GM18502 (cell line): ENCODE measurements at regions not wholly inside any gene's neighbourhood (a gene's known extent, or its start where the extent isn't known, plus 50 kb on each side); places are given as distances from the start of the nearest gene placed in this dataset.

Source experiments
- ATAC-seq: cut with Tn5 transposase; IDR thresholded peaks from one replicate; pipeline ENCODE4 v1.9.1; 2021; ENCODE audit warnings: mild to moderate bottlenecking; ENCODE audit not compliant: unreplicated experiment, poor library complexity

DNA sequence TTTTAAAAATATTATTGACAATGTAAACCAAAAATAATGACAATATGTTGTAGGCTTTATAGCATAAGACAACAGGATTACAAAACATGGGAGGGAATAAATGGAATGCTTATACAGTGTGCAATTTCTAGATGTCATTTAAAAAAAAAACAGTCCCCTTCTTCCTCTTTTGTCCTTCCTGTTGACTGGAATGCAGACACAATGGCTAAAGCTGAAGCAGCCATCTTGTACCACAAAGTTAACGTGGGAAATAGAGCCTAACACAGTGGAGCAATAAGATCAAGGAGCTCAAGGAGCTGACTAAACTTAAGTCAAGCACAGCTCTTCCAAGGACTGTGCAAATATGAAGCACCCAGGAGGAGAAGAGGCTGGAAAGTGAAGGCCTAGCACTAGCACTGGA is 208.1 kb downstream of the ARHGAP12 start:
- ATAC-seq, result no peak

DNA sequence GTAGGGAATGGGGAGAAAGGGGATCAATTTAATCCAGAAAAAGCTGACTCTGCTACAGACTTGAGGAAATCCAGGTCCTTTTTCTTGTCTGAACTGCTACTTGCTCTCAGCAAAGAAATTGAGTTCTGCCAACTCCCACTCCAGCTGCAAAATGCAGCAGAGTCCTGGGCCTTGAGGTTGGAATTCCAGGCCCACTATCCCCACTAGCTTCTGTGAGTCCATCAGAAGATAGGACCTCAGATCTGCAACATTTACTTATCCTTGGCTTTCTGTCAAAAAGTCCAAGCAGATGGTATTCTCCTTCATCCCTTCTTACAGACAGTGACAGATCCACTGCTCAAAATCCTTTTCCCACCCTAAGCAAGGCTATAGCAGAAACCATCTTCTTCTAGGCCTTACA is 219.2 kb downstream of the ARHGAP12 start:
- no peak for ATAC-seq

DNA sequence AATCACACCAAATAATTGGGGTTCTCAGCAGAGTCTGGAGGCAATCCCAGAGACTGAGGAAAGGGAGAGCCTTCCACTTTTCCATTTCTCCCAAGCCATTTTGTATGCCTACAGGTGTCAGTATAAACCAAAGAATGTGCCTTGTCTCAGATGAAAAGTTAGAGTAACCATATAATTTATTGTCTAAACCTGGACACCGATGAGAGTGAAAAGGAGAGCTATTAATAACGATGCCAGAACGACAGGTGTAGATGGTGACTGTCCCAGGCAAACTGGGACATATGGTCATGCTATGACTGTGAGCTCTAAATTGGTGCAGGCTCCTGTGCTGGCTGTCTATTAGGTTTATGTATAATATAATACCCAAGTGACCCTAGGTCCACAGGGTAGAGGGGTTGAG is 219.6 kb downstream of the ARHGAP12 start:
- no peak for ATAC-seq

DNA sequence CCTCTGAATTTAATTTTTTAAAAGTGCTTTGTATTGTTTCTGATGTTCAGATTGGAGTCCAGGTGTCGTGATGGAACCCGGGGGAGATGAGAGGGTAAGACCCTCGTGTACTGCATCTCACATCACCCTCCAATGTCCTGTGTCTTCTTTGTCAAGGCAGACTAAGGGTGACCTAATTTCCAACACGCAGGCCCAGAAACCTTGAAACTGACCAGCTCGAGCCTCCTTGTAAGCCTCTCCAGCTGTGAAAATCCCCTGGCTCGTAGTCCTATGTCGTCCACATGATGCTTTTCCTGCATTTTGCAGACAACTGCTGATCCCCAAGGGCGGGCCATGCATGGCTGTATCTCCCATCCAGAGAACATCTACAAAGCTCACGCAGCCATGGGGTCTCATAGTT is 220.2 kb downstream of the ARHGAP12 start:
- no peak for ATAC-seq

DNA sequence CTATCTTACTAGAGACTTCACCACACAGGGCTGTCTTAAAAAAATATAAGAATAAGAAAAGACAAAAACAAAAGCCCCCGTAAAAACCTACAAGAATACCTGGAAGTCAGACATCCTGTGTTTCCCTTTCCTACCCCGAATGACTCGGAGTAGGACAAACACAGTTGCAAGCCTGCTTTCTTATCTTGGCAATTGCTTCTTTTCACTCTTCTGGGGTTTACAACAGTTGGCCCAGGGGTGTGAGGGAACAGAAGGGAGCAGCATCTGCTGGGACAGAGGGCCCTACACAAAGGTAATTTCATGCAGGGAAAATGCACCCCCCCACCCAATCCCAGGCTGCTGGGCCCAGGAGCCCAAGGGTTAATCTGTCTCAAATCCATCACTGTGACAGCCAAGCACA is 220.6 kb downstream of the ARHGAP12 start:
- peak; percentile 5 for ATAC-seq

DNA sequence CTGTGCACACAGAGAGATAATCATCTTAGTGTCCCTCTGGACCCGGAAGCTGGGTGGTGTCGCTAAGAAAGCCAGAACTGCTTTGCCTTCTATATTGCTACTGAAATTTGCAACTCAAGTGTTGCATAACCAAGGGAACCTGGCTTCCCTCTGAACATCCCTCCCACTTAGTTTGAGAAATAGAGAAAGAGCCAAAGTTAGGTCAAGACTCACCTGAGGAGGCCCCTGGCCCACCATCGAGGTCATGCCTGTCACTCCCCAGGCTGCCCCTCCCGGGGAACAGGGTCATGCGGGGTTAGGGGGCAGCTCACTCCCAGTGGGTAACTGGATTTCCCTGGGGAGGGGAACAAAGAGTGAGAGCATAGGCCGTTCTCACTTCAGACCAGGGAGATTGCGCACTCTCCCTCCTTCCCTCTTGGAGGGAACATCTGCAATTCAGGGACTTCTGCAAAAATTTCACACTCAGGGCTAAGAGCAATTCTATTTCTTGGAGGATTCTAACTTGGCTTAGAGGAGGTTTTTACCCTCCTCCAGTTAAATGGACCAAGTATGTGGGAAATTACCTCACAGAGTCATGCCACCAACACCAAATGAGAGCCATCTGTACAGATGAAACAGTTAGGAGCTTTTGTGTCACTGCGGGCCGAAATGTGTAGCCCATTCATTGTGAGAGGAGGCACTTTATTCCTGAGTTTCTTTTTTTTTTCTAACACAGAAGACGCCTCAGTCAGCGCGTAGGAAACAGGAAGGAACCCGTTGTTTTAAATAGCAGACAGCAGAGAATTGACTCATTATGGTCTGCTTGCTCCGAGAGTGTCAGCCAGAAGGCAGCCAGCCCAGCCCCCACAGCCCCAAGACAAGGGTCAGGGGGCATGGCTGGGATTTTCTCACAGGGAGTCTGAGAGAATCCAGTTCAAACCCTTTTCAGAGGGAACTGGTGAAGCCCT is 221.3 kb downstream of the ARHGAP12 start:
- ATAC-seq, result peak; percentile 93

DNA sequence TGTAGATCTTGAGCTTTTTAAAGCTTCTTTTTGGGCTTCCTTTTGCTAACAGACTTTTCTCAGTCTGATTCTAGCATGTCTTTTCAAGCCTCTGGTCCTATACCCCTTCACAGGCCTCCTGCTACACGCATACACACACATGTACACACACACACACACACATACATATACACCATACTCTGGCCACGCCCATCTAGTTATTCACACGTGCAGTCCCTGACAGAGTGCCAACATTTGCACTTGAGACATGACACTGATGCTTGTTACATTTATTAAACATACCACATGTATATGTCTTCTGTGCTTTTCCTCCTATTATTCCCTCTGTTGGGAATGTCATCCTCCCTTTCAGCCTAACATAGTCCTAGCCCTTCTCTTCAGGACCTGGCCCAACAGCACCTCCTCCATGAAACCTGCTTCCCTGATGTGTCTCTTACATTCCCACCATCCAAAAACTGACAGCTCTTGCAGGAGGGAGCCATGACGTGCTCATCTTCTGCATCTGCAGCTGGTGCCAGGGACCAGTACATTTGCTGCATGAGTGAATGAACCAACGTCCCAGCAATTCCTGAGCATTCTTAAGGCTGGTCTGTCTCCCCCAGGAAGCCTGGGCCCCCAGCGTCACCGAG is 222.1 kb downstream of the ARHGAP12 start:
- no peak for ATAC-seq

DNA sequence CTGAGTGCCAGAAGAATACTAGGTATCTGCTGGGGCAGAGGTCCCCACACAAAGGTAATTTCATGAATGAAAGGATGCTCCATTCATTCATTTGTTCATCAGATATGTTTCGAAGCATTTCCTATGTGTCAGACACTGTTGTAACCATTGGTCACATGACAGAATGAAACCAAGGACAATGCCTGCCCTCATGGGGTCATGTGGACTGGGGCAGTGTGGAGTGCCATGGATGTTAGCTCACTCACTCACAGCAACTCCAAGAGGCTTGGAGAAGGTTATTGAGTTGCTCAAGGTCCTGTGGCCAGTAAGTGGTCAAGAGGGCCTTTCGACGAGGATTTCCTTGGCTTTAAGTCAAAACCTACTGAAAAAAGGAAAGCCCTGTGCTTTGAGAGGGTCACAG is 223.5 kb downstream of the ARHGAP12 start:
- ATAC-seq, result no peak

DNA sequence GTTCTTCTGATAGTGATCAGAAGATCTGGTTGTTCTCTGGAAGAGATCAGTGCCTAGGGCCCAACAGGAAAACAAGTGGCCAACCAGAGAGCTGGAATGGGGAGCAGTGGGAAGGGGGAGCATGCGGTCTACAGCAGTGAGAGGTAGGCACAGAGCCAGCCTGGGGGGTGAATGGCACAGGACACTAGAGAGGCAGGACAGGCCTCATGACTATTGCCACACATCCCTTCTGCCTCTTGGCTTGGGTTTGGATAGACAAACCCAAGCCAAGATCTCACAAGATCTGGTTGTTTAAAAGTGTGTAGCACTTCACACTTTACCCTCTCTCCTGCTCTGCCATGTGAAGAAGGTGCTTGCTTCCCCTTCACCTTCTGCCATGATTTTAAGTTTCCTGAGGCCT is 224.4 kb downstream of the ARHGAP12 start:
- ATAC-seq, result no peak

DNA sequence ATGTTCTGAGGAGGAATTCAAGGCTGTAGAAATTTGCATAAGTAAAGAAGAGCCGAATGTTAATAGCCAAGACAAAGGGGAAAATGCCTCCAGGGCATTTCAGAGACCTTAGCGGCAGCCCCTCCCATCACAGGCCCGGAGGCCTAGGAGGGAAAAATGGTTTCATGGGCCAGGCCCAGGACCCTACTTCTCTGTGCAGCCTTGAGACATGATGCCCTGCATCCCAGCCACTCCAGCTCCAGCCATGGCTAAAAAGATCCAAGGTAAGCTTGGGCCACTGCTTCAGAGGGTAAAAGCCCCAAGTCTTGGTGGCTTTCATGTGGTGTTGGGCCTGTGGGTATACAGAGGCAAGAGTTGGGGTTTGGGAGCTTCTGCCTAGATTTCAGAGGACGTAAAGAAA is 225.7 kb downstream of the ARHGAP12 start:
- ATAC-seq, result no peak

DNA sequence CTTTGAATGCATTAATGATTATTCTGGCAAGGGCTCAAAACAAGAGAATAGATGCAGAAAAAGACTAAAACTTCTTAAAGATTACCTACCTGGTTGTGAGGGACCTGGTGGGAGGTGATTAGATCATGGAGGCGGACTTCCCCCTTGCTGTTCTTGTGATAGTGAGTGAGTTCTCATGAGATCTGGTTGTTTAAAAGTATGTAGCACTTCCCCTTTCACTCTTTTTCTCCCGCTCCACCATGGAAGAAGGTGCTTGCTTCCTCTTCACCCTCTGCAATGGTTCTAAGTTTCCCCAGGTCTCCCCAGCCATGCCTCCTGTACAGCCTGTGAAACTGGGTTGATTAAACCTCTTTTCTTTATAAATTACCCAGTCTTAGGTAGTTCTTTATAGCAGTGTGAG is 226.6 kb downstream of the ARHGAP12 start:
- ATAC-seq, result no peak

DNA sequence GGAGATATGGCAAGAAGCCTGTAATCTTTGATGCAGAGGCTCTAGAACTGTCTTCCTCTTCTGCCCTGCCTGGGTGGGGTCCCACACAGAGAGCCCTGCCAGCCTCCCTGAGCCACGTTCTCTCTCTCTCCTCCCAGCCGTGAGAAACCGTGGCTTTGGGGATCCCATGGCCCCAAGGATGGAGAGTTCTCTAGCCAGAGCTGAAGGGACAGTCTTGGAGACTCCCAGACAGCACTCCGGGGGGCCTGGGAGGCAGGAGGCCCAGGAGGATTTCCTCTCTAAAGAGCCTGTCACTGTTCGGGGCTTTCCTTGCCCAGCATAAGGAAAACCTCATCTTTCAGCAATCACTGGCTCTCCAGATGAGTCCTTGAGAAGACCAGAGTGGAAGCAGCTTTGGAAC is 227.1 kb downstream of the ARHGAP12 start:
- no peak for ATAC-seq

DNA sequence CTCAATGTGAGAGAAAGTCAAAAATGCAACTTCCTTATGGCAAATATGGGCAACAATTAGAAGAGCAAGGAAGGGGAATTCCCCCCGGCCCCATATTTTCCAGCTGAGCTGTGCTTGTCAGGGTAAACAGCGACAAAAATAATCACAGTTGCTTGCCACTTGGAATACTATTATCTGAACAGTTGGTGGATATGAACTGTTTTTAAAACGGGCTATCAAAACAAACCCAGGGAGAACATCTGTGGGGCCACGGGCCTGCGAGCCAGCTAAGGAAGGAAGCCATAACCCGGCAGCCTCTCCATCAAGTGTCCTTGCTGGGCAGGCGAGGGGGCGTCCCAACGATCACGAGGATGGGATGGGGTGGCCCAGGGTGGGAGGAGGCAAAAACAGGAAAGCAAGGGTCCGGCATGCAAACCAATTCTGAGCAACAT is 228.4 kb downstream of the ARHGAP12 start:
- ATAC-seq, result no peak

DNA sequence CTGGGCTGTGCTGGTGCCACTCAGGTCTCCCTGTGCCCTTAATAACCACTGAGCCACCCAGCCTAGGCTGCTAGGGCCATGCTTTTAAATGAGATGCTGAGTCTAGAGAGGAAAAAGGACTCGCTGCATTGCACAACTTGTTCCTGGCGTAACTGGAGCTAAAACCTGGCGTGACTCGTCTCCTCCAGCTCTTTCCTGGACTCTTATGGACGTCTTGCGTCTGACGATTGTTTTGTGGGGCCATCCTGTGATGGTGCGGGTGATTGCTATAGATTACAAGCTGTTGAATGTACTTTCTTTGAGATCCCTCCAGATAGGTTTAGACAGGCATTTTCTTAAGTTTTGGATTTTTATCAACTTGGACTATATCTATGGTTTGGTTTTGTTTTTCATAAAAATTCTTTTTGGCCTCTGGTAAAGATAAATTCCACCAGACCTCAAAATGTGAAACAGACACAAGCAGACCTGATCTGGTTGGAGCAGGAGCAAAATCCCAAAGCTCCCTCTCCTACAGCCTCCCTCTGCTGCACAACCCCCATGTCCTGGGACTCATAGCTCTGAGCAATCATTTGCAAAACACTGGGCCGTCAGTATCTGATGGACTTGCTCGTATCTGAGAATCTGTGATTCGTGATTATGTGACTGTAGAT is 230.3 kb downstream of the ARHGAP12 start:
- no peak for ATAC-seq

DNA sequence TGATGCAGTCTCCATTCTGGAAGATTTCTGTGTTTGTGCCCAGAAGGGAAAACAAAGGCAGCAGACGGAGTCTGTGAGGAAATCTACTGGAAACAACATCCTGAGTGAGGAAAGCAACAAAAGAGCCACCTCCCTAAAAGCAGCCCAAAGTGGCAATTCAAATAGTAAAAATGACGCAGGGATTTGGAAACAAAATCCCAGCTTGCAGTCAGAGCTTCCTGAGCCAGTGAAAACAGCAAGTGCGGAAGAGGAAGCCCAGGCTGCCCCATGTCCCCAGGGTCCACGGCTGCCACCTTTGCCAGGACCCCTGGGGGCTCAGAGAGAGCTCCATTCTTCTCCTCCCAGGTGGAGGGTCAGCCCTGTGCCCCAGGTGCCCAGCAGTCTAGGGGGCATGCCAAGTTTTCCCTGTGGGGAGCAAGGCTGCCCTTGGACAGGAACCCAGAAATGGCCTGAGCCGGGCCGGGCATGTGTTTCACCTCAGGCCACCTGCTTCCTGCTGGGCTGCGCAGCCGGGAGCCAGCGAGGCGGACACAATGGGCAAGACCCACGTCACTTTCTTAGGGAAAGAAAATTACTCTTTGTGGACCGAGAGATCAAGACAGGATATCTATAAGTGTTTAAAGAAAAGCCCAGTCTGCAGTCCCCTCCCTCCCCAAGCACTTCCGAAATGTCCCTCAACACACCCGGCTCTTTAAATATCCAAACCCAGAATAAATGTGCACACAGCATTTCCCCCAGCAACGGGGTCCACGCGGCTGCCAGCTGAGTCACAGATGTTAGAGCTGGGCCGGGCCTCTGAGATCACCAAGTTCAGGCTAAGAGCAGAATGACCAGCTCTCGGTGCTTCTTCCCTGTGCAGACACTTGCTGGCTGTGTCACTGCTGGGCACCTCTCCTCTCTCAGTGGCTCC is 231.1 kb downstream of the ARHGAP12 start:
- ATAC-seq, result no peak

DNA sequence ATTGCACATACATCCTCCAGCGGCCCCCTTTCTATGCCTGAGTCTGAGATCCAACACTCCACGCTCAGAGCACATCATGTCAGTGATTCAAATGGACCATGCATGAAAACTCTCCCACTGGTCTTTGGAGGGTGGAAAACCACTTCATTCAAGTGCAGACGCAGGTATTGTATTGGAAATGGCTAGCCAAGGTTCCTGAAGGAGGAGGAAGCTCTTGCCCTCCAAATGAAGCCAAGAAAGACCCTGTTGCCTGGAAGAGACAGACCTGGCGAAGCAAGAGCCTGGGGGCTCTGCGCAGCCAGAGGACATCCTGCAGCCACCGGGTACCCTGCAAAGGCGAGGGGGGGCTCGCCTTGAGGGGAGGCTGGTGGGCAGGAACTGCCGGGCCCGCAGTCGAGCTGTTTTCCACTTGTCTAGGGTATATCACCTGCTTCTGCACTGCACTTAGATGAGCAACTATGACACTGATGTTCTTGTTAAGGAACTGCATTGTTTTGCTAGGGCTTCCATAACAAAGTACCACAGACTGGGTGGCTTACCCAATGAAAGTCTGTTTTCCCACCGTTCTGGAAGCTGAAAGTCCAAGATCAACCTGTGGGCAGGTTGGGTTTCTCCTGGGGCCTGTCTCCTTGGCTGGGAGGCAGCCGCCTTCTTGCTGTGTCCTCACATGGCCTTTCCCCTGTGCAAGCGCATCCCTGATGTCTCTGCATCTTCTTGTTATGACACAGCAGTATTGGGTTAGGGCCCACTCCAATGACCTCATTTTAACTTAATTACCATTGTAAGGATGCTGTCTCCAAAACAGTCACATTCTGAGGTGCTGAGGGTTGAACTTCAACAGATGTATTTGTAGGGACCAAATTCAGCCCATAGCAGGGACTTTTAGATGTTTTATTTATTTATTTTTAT is 233.4 kb downstream of the ARHGAP12 start:
- ATAC-seq, result no peak

DNA sequence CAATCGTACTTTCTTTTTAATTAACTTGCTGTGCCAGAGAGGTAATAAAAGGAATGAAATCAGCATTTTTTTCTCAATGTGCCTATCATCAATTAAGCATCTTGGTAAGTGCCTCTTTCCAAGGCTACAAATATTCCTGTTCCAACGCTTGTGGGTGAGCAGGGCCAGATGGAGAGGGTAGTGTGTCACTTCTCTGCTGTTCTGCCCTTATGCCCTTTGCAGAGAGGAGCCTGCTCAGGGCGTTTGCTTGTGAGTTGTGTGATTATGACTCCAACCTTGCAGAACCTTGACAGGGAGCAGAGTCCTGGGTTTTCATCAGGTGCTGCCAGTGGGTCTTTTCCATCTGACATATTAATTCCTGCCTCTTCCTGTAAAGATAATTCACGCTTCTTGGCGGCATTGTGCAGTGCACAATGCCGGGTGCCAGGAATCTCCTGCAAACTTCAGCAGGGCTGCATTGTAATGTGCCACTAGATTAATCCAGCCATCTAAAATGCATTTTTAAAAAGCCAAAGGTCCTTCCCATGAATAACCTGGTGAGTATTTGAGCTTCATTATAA is 234.4 kb downstream of the ARHGAP12 start:
- ATAC-seq, result no peak

DNA sequence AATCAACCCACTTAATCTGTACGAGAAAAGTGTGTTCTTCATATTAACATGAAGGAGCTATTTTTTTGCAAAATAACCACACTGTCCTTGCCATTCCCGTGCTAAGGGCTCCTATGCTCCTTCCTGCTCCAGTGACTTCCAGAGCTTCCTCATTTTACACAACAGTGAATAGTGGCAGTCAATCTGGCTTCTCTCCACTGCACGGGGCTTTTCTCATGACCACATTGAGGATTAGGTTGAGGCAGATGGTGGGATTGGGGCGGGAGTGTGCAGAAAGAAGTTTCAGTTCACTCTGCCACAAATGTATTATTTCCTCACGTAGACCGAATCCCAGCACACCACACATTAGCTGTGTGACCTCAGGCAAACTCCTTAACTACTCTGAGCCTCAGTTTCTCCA is 235.1 kb downstream of the ARHGAP12 start:
- ATAC-seq, result no peak

DNA sequence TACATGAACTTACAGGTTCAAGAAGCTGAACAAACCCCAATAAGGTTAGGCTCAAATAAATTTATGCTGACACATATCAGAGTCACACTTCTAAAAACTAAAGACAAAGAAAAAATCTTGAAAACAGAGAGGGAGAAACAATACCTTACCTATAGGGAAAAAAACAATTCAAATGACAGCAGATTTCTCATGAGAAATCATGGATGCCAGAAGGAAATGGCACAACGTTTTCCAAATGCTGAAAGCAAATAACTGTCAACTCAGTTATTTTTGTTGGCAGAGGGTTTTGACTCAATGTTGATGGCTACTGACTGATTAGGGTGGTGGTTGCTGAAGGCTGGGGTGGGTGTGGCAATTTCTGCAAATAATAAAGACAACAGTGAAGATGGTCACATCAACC is 239.4 kb downstream of the ARHGAP12 start:
- no peak for ATAC-seq
